Ascending aorta (tissue), 2 donors: ENCODE measurements at regions not wholly inside any gene's neighbourhood (a gene's known extent, or its start where the extent isn't known, plus 50 kb on each side); places are given as distances from the start of the nearest gene placed in this dataset.

ENCODE experiments used
- DNase-seq, 2 donors: peaks; one replicate each; pipeline ENCODE4 v3.0.0-alpha.2; 2019; ENCODE audit warnings: low spot score in 2 of 2
- H3K27ac ChIP-seq, 2 donors: fragments of 200-600 bp; sonication (generic); one replicate each; pipeline ENCODE4 v1.5.1; 2016 to 2017; ENCODE audit warnings: mild to moderate bottlenecking in 1 of 2
- H3K27me3 ChIP-seq: fragments of 200-600 bp; sonication (generic); one replicate; pipeline ENCODE4 v1.5.1; 2017
- H3K36me3 ChIP-seq, 2 donors: fragments of 200-600 bp; sonication (generic); one replicate each; pipeline ENCODE4 v1.5.1; 2016
- H3K4me1 ChIP-seq, 2 donors: fragments of 200-600 bp; sonication (generic); one replicate each; pipeline ENCODE4 v1.5.1; 2016 to 2017; ENCODE audit warnings: mild to moderate bottlenecking in 1 of 2
- H3K4me3 ChIP-seq, 2 donors: fragments of 200-600 bp; sonication (generic); one replicate each; pipeline ENCODE4 v1.5.1; 2016 to 2017; ENCODE audit warnings: mild to moderate bottlenecking in 1 of 2
- H3K9me3 ChIP-seq, 2 donors: fragments of 200-600 bp; sonication (generic); one replicate each; pipeline ENCODE4 v1.5.1; 2016
- intact Hi-C: fragments of 100-400 bp; cut with DNase I; formaldehyde crosslinking; loops from one replicate; pipeline ENCODE4 v1.15.1; 2023
- TF ChIP-seq, protein P1 (sequence below), 3 experiments: fragments of 200-600 bp in 2 of 3; fragments of 450-650 bp in 1 of 3; sonication (generic) in 2 of 3; IDR thresholded peaks; one replicate each; pipeline ENCODE4 v1.5.1; 2016 to 2019; ENCODE audit warnings: antibody characterized with exemption in 3 of 3, mild to moderate bottlenecking in 1 of 3, moderate library complexity in 1 of 3

GRCh38 chr22:42194953-42195352 is 64.3 kb upstream of the CYP2D6 start:
- intact Hi-C loops: no loop called here
- H3K27ac ChIP-seq: no peak overlapping the region
- H3K27me3 ChIP-seq: no peaks in the 10 kb centered on the region

DNA sequence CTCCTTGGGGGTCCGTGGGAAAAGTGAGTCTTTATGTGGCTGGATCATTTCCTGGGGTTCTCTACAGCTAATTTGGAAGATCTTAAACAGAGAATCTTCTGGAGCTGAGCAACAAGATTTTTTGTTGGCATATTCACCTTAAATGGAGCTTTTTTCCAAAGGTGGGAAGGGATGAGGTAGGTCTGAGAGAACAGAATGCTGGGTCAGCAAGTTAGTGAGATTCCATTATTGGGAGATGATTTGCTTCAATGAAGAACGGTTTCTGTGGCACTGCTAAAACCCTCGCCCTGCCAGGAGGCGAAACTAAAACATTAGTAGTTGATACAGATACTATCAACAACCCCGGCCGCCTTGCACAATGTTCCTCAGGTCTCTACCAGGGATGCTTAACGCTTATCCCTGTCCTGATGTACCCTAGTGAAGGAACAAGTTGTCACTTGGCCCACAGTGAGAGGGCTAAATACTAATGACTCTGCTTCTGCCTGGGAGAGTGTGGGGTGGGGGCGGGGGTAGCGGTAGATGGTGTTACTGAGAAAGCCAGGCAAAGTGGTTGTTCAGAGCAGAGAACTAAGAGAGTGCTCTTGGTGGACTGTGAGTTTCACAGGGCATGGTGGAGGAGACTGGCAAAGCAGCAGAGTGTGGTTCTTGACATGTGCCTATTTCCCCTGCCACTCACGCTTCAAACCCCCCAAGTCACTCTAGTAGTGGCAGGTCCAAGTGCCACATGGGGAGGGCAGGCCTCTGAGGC is 63.7 kb upstream of the CYP2D6 start:
- DNase-seq: no peak
- intact Hi-C loops: no loop called here
- no peaks in the 10 kb centered on the region for H3K4me1 ChIP-seq
- TF ChIP-seq, protein P1, sequence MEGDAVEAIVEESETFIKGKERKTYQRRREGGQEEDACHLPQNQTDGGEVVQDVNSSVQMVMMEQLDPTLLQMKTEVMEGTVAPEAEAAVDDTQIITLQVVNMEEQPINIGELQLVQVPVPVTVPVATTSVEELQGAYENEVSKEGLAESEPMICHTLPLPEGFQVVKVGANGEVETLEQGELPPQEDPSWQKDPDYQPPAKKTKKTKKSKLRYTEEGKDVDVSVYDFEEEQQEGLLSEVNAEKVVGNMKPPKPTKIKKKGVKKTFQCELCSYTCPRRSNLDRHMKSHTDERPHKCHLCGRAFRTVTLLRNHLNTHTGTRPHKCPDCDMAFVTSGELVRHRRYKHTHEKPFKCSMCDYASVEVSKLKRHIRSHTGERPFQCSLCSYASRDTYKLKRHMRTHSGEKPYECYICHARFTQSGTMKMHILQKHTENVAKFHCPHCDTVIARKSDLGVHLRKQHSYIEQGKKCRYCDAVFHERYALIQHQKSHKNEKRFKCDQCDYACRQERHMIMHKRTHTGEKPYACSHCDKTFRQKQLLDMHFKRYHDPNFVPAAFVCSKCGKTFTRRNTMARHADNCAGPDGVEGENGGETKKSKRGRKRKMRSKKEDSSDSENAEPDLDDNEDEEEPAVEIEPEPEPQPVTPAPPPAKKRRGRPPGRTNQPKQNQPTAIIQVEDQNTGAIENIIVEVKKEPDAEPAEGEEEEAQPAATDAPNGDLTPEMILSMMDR (IDR thresholded peaks at IDR 0.05): no peak
- H3K27me3 ChIP-seq: no peaks in the 10 kb centered on the region
- no peaks in the 10 kb centered on the region for H3K9me3 ChIP-seq
- no peak overlapping the region for H3K27ac ChIP-seq
- no peaks in the 10 kb centered on the region for H3K36me3 ChIP-seq
- no peak overlapping the region for H3K4me3 ChIP-seq

More at GRCh38 chr22:42194953-42195352, 64.3 kb upstream of the CYP2D6 start:
- Histone ChIP-seq H3K4me3 (no peak overlapping the region), H3K9me3 (no peaks in the 10 kb centered on the region), H3K4me1 (no peaks in the 10 kb centered on the region), H3K36me3 (no peaks in the 10 kb centered on the region)
- TF ChIP-seq, protein P1 (IDR thresholded peaks at IDR 0.05): no peak
- DNase-seq: no peak

DNA sequence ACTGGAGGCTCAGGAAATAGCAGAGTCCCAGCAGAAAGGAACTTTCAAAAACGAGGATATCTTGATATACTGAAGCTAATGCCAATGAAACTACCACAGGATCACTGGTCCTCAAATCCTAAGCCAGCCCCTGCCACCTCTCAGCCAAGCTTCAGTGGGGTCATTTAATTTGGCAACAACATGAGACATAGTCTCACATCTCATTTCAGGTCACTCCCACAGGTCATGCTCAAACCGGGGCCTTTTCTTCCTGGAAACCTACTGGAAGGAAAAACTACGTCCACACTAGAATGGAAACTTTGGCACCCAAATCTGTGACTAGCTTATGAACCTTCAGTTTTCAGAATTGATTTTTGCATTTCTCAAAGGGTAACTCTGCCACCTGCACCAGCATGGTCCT is 61.9 kb upstream of the CYP2D6 start:
- H3K36me3 ChIP-seq: no peaks in the 10 kb centered on the region
- no peaks in the 10 kb centered on the region for H3K4me1 ChIP-seq
- no peak overlapping the region for H3K4me3 ChIP-seq
- intact Hi-C loops: no loop called here
- no peaks in the 10 kb centered on the region for H3K9me3 ChIP-seq
- no peaks in the 10 kb centered on the region for H3K27me3 ChIP-seq
- DNase-seq: no peak
- TF ChIP-seq, protein P1 (IDR thresholded peaks at IDR 0.05): no peak
- no peak overlapping the region for H3K27ac ChIP-seq

DNA sequence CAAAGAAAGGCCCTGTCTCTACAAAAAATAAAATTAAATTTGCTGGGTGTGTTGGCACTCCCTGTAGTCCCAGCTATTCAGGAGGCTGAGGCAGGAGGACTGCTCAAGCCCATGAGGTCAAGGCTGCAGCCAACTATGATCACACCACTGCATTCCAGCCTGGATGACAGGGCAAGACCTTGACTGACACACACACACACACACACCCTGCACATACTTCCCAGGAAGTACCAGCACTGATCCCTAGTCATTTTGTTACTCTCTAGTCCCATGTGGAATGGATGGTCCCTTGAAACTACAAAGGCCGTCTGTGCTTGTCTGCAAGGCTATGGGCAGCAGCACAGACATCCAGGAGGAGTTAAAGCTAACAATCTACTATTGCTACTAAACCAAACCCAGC is 59.7 kb upstream of the CYP2D6 start:
- Histone ChIP-seq H3K4me3 (no peak overlapping the region), H3K27me3 (no peaks in the 10 kb centered on the region), H3K9me3 (no peaks in the 10 kb centered on the region), H3K27ac (no peak overlapping the region), H3K4me1 (no peaks in the 10 kb centered on the region), H3K36me3 (no peaks in the 10 kb centered on the region)
- intact Hi-C loops: no loop called here
- no peak for DNase-seq
- TF ChIP-seq, protein P1 (IDR thresholded peaks at IDR 0.05): no peak

- Histone ChIP-seq H3K4me1 (no peaks in the 10 kb centered on the region), H3K36me3 (no peaks in the 10 kb centered on the region), H3K27me3 (no peaks in the 10 kb centered on the region), H3K9me3 (no peaks in the 10 kb centered on the region), H3K4me3 (no peak overlapping the region), H3K27ac (no peak overlapping the region)
- no peak for DNase-seq
- TF ChIP-seq, protein P1 (IDR thresholded peaks at IDR 0.05): no peak
- intact Hi-C loops: no loop called here
Measured at GRCh38 chr22:42189761-42190160, 59.2 kb upstream of the CYP2D6 start.
